HUES64 (cell line): ENCODE measurements at regions not wholly inside any gene's neighbourhood (a gene's known extent, or its start where the extent isn't known, plus 50 kb on each side); places are given as distances from the start of the nearest gene placed in this dataset.

Source experiments
- H3K27ac ChIP-seq: 2 replicates; pipeline ENCODE4 v1.7.0; 2013; ENCODE audit warnings: low read depth, low read length, inconsistent platforms
- H3K27me3 ChIP-seq: 2 replicates; pipeline ENCODE4 v1.6.1; 2013; ENCODE audit warnings: mild to moderate bottlenecking, low read length; ENCODE audit not compliant: insufficient read depth
- H3K36me3 ChIP-seq: 2 replicates; pipeline ENCODE4 v1.6.1; 2013; ENCODE audit warnings: mild to moderate bottlenecking, low read length; ENCODE audit not compliant: insufficient read depth
- H3K4me1 ChIP-seq: 2 replicates; pipeline ENCODE4 v1.6.1; 2013; ENCODE audit warnings: mild to moderate bottlenecking, low read length, moderate library complexity; ENCODE audit not compliant: insufficient read depth
- H3K4me3 ChIP-seq: 2 replicates; pipeline ENCODE4 v1.5.1; 2013; ENCODE audit warnings: mild to moderate bottlenecking, low read length, moderate library complexity
- H3K9ac ChIP-seq: 2 replicates; pipeline ENCODE4 v1.6.1; 2013; ENCODE audit warnings: mild to moderate bottlenecking, low read depth, low read length
- H3K9me3 ChIP-seq: 2 replicates; pipeline ENCODE4 v1.6.1; 2013; ENCODE audit warnings: low read depth, low read length; ENCODE audit not compliant: insufficient read depth
- WGBS: fragments of 150-250, 120-280 bp; methylation state at CpG from one replicate; pipeline ENCODE4 v1.1.7; 2013; ENCODE audit warnings: missing lambda C conversion rate; 5-methylcytosine and 5-hydroxymethylcytosine counted together

GRCh38 chr12:87879141-87879540 lies 150.1 kb downstream of the C12orf50 start:
- no peaks in the 10 kb centered on the region for H3K4me1 ChIP-seq
- no peak overlapping the region for H3K4me3 ChIP-seq
- H3K9me3 ChIP-seq: no peaks in the 10 kb centered on the region
- no peaks in the 10 kb centered on the region for H3K36me3 ChIP-seq
- 48% methylated on average over 2 of the region's 3 CpGs for WGBS
- H3K27ac ChIP-seq: no peak overlapping the region
- no peaks in the 10 kb centered on the region for H3K27me3 ChIP-seq
- no peak overlapping the region for H3K9ac ChIP-seq

GRCh38 chr12:87870493-87871460 lies 158.4 kb downstream of the C12orf50 start:
- peaks cover 22% of the 10 kb centered on the region for H3K4me1 ChIP-seq
- peak overlapping the region; percentile 20; the same call in 1 of the 2 replicates for H3K9ac ChIP-seq
- WGBS: 84% methylated on average over 4 of the region's 4 CpGs
- H3K9me3 ChIP-seq: no peaks in the 10 kb centered on the region
- H3K27me3 ChIP-seq: no peaks in the 10 kb centered on the region
- no peaks in the 10 kb centered on the region for H3K36me3 ChIP-seq
- peak overlapping the region; percentile 31; the same call in 1 of the 2 replicates for H3K27ac ChIP-seq
- H3K4me3 ChIP-seq: no peak overlapping the region

GRCh38 chr12:87870061-87870460 lies 159.1 kb downstream of the C12orf50 start:
- no peak overlapping the region for H3K4me3 ChIP-seq
- no peaks in the 10 kb centered on the region for H3K27me3 ChIP-seq
- no peaks in the 10 kb centered on the region for H3K36me3 ChIP-seq
- peaks cover 22% of the 10 kb centered on the region for H3K4me1 ChIP-seq
- H3K9me3 ChIP-seq: no peaks in the 10 kb centered on the region
- H3K27ac ChIP-seq: no peak overlapping the region
- H3K9ac ChIP-seq: no peak overlapping the region; the same call in 1 of the 2 replicates

GRCh38 chr12:87866578-87867292 lies 162.5 kb downstream of the C12orf50 start:
- H3K4me3 ChIP-seq: no peak overlapping the region
- H3K36me3 ChIP-seq: no peaks in the 10 kb centered on the region
- H3K9ac ChIP-seq: no peak overlapping the region
- WGBS: 100% methylated on average over 1 of the region's 3 CpGs
- H3K9me3 ChIP-seq: no peaks in the 10 kb centered on the region
- H3K4me1 ChIP-seq: peaks cover 29% of the 10 kb centered on the region
- H3K27me3 ChIP-seq: no peaks in the 10 kb centered on the region
- H3K27ac ChIP-seq: no peak overlapping the region

GRCh38 chr12:87861791-87862190 lies 167.4 kb downstream of the C12orf50 start:
- Histone ChIP-seq H3K9ac (no peak overlapping the region), H3K4me1 (peaks cover 13% of the 10 kb centered on the region), H3K36me3 (no peaks in the 10 kb centered on the region), H3K4me3 (no peak overlapping the region), H3K27me3 (no peaks in the 10 kb centered on the region), H3K9me3 (no peaks in the 10 kb centered on the region), H3K27ac (no peak overlapping the region)
- WGBS: 64% methylated on average over 2 of the region's 2 CpGs

GRCh38 chr12:87853448-87854003 lies 175.7 kb downstream of the C12orf50 start:
- Histone ChIP-seq H3K9me3 (no peaks in the 10 kb centered on the region), H3K9ac (no peak overlapping the region), H3K27ac (no peak overlapping the region), H3K4me1 (no peaks in the 10 kb centered on the region), H3K27me3 (no peaks in the 10 kb centered on the region), H3K36me3 (no peaks in the 10 kb centered on the region), H3K4me3 (no peak overlapping the region)
- 84% methylated on average over 5 of the region's 6 CpGs for WGBS

- WGBS: 88% methylated on average over 2 of the region's 2 CpGs
- Histone ChIP-seq H3K36me3 (no peaks in the 10 kb centered on the region), H3K27me3 (no peaks in the 10 kb centered on the region), H3K4me1 (peaks cover 23% of the 10 kb centered on the region), H3K9me3 (no peaks in the 10 kb centered on the region), H3K9ac (no peak overlapping the region), H3K4me3 (no peak overlapping the region), H3K27ac (no peak overlapping the region)
Observed at GRCh38 chr12:87849074-87849473, 180.1 kb downstream of the C12orf50 start.

- Histone ChIP-seq H3K27me3 (no peaks in the 10 kb centered on the region), H3K27ac (no peak overlapping the region), H3K36me3 (no peaks in the 10 kb centered on the region), H3K9me3 (no peaks in the 10 kb centered on the region), H3K4me3 (no peak overlapping the region), H3K9ac (no peak overlapping the region), H3K4me1 (peaks cover 23% of the 10 kb centered on the region)
- WGBS: no CpG with 5 or more reads among the region's 2 CpGs
Observed at GRCh38 chr12:87848248-87848868, 180.8 kb downstream of the C12orf50 start.

GRCh38 chr12:87847147-87847546 lies 182.1 kb downstream of the C12orf50 start:
- no peaks in the 10 kb centered on the region for H3K36me3 ChIP-seq
- 57% methylated on average over 3 of the region's 4 CpGs for WGBS

GRCh38 chr12:87846045-87846444 lies 183.2 kb downstream of the C12orf50 start:
- H3K9ac ChIP-seq: no peak overlapping the region
- H3K4me3 ChIP-seq: no peak overlapping the region
- peaks cover 23% of the 10 kb centered on the region for H3K4me1 ChIP-seq
- no peaks in the 10 kb centered on the region for H3K9me3 ChIP-seq
- H3K36me3 ChIP-seq: no peaks in the 10 kb centered on the region
- WGBS: 75% methylated on average over 2 of the region's 2 CpGs
- H3K27me3 ChIP-seq: no peaks in the 10 kb centered on the region
- no peak overlapping the region for H3K27ac ChIP-seq

More at GRCh38 chr12:87847147-87847546, 182.1 kb downstream of the C12orf50 start:
- Histone ChIP-seq H3K27me3 (no peaks in the 10 kb centered on the region), H3K4me3 (no peak overlapping the region), H3K9ac (no peak overlapping the region), H3K9me3 (no peaks in the 10 kb centered on the region), H3K27ac (no peak overlapping the region), H3K4me1 (peaks cover 23% of the 10 kb centered on the region)

GRCh38 chr12:87841935-87842334 lies 187.3 kb downstream of the C12orf50 start:
- no peaks in the 10 kb centered on the region for H3K27me3 ChIP-seq
- H3K9ac ChIP-seq: no peak overlapping the region
- H3K9me3 ChIP-seq: no peaks in the 10 kb centered on the region
- no peak overlapping the region for H3K4me3 ChIP-seq
- H3K4me1 ChIP-seq: peaks cover 11% of the 10 kb centered on the region
- no peak overlapping the region for H3K27ac ChIP-seq
- no peaks in the 10 kb centered on the region for H3K36me3 ChIP-seq
